GM12878 (cell line): ENCODE measurements at regions not wholly inside any gene's neighbourhood (a gene's known extent, or its start where the extent isn't known, plus 50 kb on each side); places are given as distances from the start of the nearest gene placed in this dataset.

ENCODE experiments used
- CTCF ChIP-seq, 3 experiments: IDR thresholded peaks in 2 of 3; conservative IDR thresholded peaks in 1 of 3; 2 replicates each; pipeline ENCODE4 v1.5.1; 2011; ENCODE audit warnings: low read depth in 3 of 3, low read length in 3 of 3, mild to moderate bottlenecking in 3 of 3, control low read depth in 2 of 3, moderate library complexity in 2 of 3, inconsistent platforms in 1 of 3, mixed read lengths in 1 of 3; ENCODE audit not compliant: control insufficient read depth in 2 of 3, insufficient read depth in 1 of 3; ENCODE audit errors: extremely low read depth in 1 of 3
- EP300 ChIP-seq, 2 experiments: fragments of 150-350 bp in 1 of 2; IDR thresholded peaks; 2 replicates each; pipeline ENCODE4 v1.6.1; 2011 to 2012; ENCODE audit warnings: low read depth in 2 of 2, low read length in 2 of 2, borderline replicate concordance in 1 of 2, improper control_type of control experiment in 1 of 2, inconsistent platforms in 1 of 2; ENCODE audit not compliant: control insufficient read depth in 1 of 2
- MAX ChIP-seq: IDR thresholded peaks from 2 replicates; pipeline ENCODE4 v1.6.1; 2012; ENCODE audit warnings: low read depth, low read length, improper control_type of control experiment
- MYC ChIP-seq: IDR thresholded peaks from 2 replicates; pipeline ENCODE4 v1.6.1; 2011; ENCODE audit warnings: mild to moderate bottlenecking, low read length, moderate library complexity, inconsistent platforms; ENCODE audit not compliant: insufficient read depth, insufficient replicate concordance, insufficient read length, severe bottlenecking
- NFYA ChIP-seq: IDR thresholded peaks from 2 replicates; pipeline ENCODE4 v1.6.1; 2011; ENCODE audit warnings: low read depth, mild to moderate bottlenecking, low read length, improper control_type of control experiment, borderline replicate concordance
- NR2F1 ChIP-seq: fragments of 450-650 bp; conservative IDR thresholded peaks from 2 replicates; pipeline ENCODE4 v1.6.1; 2017; ENCODE audit warnings: mild to moderate bottlenecking
- RAD21 ChIP-seq: IDR thresholded peaks from 2 replicates; pipeline ENCODE4 v1.6.1; 2011; ENCODE audit warnings: mild to moderate bottlenecking, low read depth, low read length, moderate library complexity; ENCODE audit not compliant: insufficient read depth
- RELB ChIP-seq: fragments of 450-650 bp; IDR thresholded peaks from 2 replicates; pipeline ENCODE4 v1.6.1; 2017; ENCODE audit warnings: low read depth, mild to moderate bottlenecking, moderate library complexity
- RFX5 ChIP-seq: IDR thresholded peaks from 2 replicates; pipeline ENCODE4 v1.6.1; 2011; ENCODE audit warnings: low read depth, low read length, improper control_type of control experiment
- TBL1XR1 ChIP-seq: IDR thresholded peaks from 2 replicates; pipeline ENCODE4 v1.6.1; 2012; ENCODE audit warnings: low read depth, low read length, improper control_type of control experiment
- YY1 ChIP-seq: IDR thresholded peaks from 2 replicates; pipeline ENCODE4 v1.6.1; 2011; ENCODE audit warnings: low read depth, mild to moderate bottlenecking, low read length

DNA sequence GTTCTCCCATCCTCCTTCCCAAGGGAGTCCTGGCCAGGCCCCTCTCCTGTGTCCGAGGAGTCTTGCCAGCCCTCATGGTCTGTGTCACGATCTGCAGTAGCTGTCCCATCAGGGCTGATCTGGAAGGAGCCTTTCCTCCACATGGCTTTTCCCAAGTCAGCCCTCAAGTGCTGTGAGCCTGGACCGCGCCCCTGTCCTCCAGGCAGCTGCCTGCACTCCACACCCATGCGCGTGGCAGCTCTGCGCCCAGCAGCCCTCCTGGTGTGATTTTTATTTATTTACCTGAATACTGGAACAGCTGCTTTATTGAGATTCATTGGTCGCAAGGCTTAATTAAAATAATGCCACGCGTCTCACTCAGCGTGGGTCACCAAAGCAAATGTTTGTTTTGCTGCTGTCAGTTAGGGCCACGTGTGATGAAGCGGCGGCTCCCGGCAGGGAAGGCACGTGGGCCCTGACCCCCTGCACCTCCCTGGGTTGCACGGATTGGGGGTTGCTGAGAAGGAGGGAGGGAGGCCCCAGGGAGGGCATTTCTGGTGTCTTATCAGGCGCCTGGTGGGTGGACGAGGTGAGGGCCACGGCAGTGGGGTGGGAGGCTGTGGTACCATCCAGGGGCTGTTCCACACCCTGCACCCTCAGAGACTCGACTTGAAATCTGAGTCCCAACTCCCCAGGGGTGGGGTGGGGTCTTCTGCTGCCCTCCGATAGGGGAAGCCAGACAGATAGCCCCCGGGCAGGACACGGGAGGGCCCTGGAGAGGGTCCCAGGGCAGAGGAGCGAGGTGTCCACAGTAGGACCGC is 206.3 kb upstream of the C14orf180 start:
- TF ChIP-seq CTCF (IDR thresholded peaks at IDR 0.05 in 2 of 3, conservative IDR thresholded peaks at IDR 0.05 in 1 of 3; ENCODE audit: control insufficient read depth in 2 of 3, extremely low read depth in 1 of 3, insufficient read depth in 1 of 3, low read depth in 3 of 3, low read length in 3 of 3) (no peak), RFX5 (no peak), EP300 (IDR thresholded peaks at IDR 0.05; ENCODE audit: borderline replicate concordance in 1 of 2, control insufficient read depth in 1 of 2, low read depth in 2 of 2, low read length in 2 of 2) (no peak), TBL1XR1 (no peak), RAD21 (no peak), YY1 (no peak), MAX (no peak), NFYA (no peak), RELB (no peak), NR2F1 (no peak), MYC (no peak)
